GM12865 (cell line): ENCODE measurements at regions not wholly inside any gene's neighbourhood (a gene's known extent, or its start where the extent isn't known, plus 50 kb on each side); places are given as distances from the start of the nearest gene placed in this dataset.

Source experiments
- DNase-seq: peaks from one replicate; pipeline ENCODE4 v3.0.0; 2010; ENCODE audit warnings: low read depth
- H3K4me3 ChIP-seq: 2 replicates; pipeline ENCODE4 v1.5.1; 2011; ENCODE audit warnings: mild to moderate bottlenecking, low read depth, low read length, control low read depth
- CTCF ChIP-seq: IDR thresholded peaks from 2 replicates; pipeline ENCODE4 v1.5.1; 2011; ENCODE audit warnings: low read length, control low read depth, low read depth, inconsistent platforms; ENCODE audit not compliant: insufficient read depth; ENCODE audit errors: missing control alignments

GRCh38 chr4:116515959-116516358, 569.4 kb downstream of the TRAM1L1 start:
- TF ChIP-seq CTCF: no peak
- no peak overlapping the region for H3K4me3 ChIP-seq
- DNase-seq: no peak

- no peak for TF ChIP-seq CTCF
- no peak for DNase-seq
- no peak overlapping the region for H3K4me3 ChIP-seq
Measured at GRCh38 chr4:116512552-116512951, 572.8 kb downstream of the TRAM1L1 start.

- no peak for DNase-seq
- TF ChIP-seq CTCF: no peak
- no peak overlapping the region for H3K4me3 ChIP-seq
Measured at GRCh38 chr4:116501954-116502353, 583.4 kb downstream of the TRAM1L1 start.

- DNase-seq: no peak
- no peak overlapping the region for H3K4me3 ChIP-seq
- TF ChIP-seq CTCF: no peak
Measured at GRCh38 chr4:116500225-116500624, 585.2 kb downstream of the TRAM1L1 start.

- H3K4me3 ChIP-seq: no peak overlapping the region
- no peak for TF ChIP-seq CTCF
- no peak for DNase-seq
Measured at GRCh38 chr4:116489739-116490138, 595.6 kb downstream of the TRAM1L1 start.

GRCh38 chr4:116486401-116486800, 599.0 kb downstream of the TRAM1L1 start:
- no peak for TF ChIP-seq CTCF
- no peak for DNase-seq
- H3K4me3 ChIP-seq: no peak overlapping the region

GRCh38 chr4:116480546-116480945, 604.8 kb downstream of the TRAM1L1 start:
- TF ChIP-seq CTCF: no peak

More at GRCh38 chr4:116480546-116480945, 604.8 kb downstream of the TRAM1L1 start:
- no peak overlapping the region for H3K4me3 ChIP-seq
- no peak for DNase-seq
